ENCODE measurements at regions not wholly inside any gene's neighbourhood (a gene's known extent, or its start where the extent isn't known, plus 50 kb on each side); places are given as distances from the start of the nearest gene placed in this dataset.

GRCh38 chr4:124530464-124531077 lies 182.0 kb downstream of the ANKRD50 start:
- DNase-seq, result no peak

GRCh38 chr4:124534131-124534530 lies 178.4 kb downstream of the ANKRD50 start:
- DNase-seq, result no peak

- DNase-seq, result no peak
Observed at GRCh38 chr4:124535003-124535402, 177.5 kb downstream of the ANKRD50 start.

GRCh38 chr4:124536946-124537345 lies 175.6 kb downstream of the ANKRD50 start:
- no peak for DNase-seq

GRCh38 chr4:124537971-124538370 lies 174.6 kb downstream of the ANKRD50 start:
- DNase-seq, result no peak

- no peak for DNase-seq
Observed at GRCh38 chr4:124540014-124540413, 172.5 kb downstream of the ANKRD50 start.

- no peak for DNase-seq
Observed at GRCh38 chr4:124541652-124542420, 170.7 kb downstream of the ANKRD50 start.

- no peak for DNase-seq
Observed at GRCh38 chr4:124555959-124556358, 156.6 kb downstream of the ANKRD50 start.

- DNase-seq, result no peak
Observed at GRCh38 chr4:124564121-124564520, 148.4 kb downstream of the ANKRD50 start.

- DNase-seq, result no peak
Observed at GRCh38 chr4:124565371-124565770, 147.2 kb downstream of the ANKRD50 start.

- no peak for DNase-seq
Observed at GRCh38 chr4:124566030-124566429, 146.5 kb downstream of the ANKRD50 start.

GRCh38 chr4:124573056-124573455 lies 139.5 kb downstream of the ANKRD50 start:
- no peak for DNase-seq

GRCh38 chr4:124579896-124580295 lies 132.6 kb downstream of the ANKRD50 start:
- no peak for DNase-seq

GRCh38 chr4:124583797-124584196 lies 128.7 kb downstream of the ANKRD50 start:
- DNase-seq, result no peak

- DNase-seq, result no peak
Observed at GRCh38 chr4:124589786-124590185, 122.7 kb downstream of the ANKRD50 start.

GRCh38 chr4:124590480-124590879 lies 122.1 kb downstream of the ANKRD50 start:
- no peak for DNase-seq

- DNase-seq, result peak; percentile 14
Observed at GRCh38 chr4:124591637-124592036, 120.9 kb downstream of the ANKRD50 start.

GRCh38 chr4:124593494-124593893 lies 119.0 kb downstream of the ANKRD50 start:
- DNase-seq, result no peak

GRCh38 chr4:124594945-124595344 lies 117.6 kb downstream of the ANKRD50 start:
- DNase-seq, result no peak

GRCh38 chr4:124596816-124597215 lies 115.7 kb downstream of the ANKRD50 start:
- no peak for DNase-seq

- no peak for DNase-seq
Observed at GRCh38 chr4:124610211-124610610, 102.3 kb downstream of the ANKRD50 start.
